WTC11 (cell line): ENCODE measurements at regions not wholly inside any gene's neighbourhood (a gene's known extent, or its start where the extent isn't known, plus 50 kb on each side); places are given as distances from the start of the nearest gene placed in this dataset.

Source experiments
- ATAC-seq: fragments of 200-7000 bp; cut with Tn5 transposase; 2 replicates; pipeline ENCODE4 v1.10.0; 2021; ENCODE audit warnings: mild to moderate bottlenecking, moderate library complexity
- CTCF ChIA-PET: fragments of 300-600 bp; sonication (Branson Sonifier 250); formaldehyde crosslinking; loops from one replicate; lab custom pipeline; 2021; ENCODE audit warnings: antibody characterized with exemption; lab: Charles Lee
- POLR2A ChIA-PET: fragments of 350-600 bp; sonication (Branson Sonifier 250); formaldehyde crosslinking; loops from one replicate; lab custom pipeline; 2021; ENCODE audit warnings: antibody characterized with exemption; lab: Charles Lee
- DNase-seq: peaks from one replicate; pipeline ENCODE4 v3.0.0; 2021; ENCODE audit warnings: low spot score
- H3K27ac Mint-ChIP-seq: 2 replicates; pipeline ENCODE4 v1.8.0; 2021; ENCODE audit warnings: mixed read lengths
- H3K27me3 Mint-ChIP-seq: 2 replicates; pipeline ENCODE4 v1.8.0; 2021; ENCODE audit warnings: low read depth, mild to moderate bottlenecking, moderate library complexity, mixed read lengths
- H3K36me3 Mint-ChIP-seq: 2 replicates; pipeline ENCODE4 v1.8.0; 2021; ENCODE audit warnings: mixed read lengths
- H3K4me1 Mint-ChIP-seq: 2 replicates; pipeline ENCODE4 v1.8.0; 2022; ENCODE audit warnings: mixed read lengths
- H3K4me3 Mint-ChIP-seq: 2 replicates; pipeline ENCODE4 v1.8.0; 2021; ENCODE audit warnings: mild to moderate bottlenecking, moderate library complexity, mixed read lengths
- H3K9me3 Mint-ChIP-seq: 2 replicates; pipeline ENCODE4 v1.8.0; 2021; ENCODE audit warnings: mixed read lengths
- ATF1 ChIP-seq: sonication (generic); formaldehyde crosslinking; IDR thresholded peaks from 2 replicates; pipeline ENCODE4 v1.8.1; 2023; ENCODE audit warnings: mild to moderate bottlenecking, moderate library complexity, missing genetic modification reagents
- CREB1 ChIP-seq: sonication (generic); formaldehyde crosslinking; IDR thresholded peaks from 2 replicates; pipeline ENCODE4 v1.8.0; 2023; ENCODE audit warnings: mild to moderate bottlenecking, missing genetic modification reagents
- CREM ChIP-seq: sonication (generic); formaldehyde crosslinking; IDR thresholded peaks from 2 replicates; pipeline ENCODE4 v1.8.1; 2022; ENCODE audit warnings: mild to moderate bottlenecking, missing genetic modification reagents, moderate library complexity
- ELF4 ChIP-seq: sonication (generic); formaldehyde crosslinking; IDR thresholded peaks from 2 replicates; pipeline ENCODE4 v1.8.1; 2022; ENCODE audit warnings: low read depth, mild to moderate bottlenecking, moderate library complexity, missing genetic modification reagents
- EMX1 ChIP-seq: fragments of 250-450 bp; sonication (Bioruptor Pico); IDR thresholded peaks from 2 replicates; pipeline ENCODE4 v1.8.0; 2021; ENCODE audit warnings: mild to moderate bottlenecking
- ERG ChIP-seq: fragments of 250-450 bp; sonication (Bioruptor Pico); IDR thresholded peaks from 2 replicates; pipeline ENCODE4 v1.8.0; 2021; ENCODE audit warnings: mild to moderate bottlenecking
- FOXK1 ChIP-seq: sonication (generic); formaldehyde crosslinking; IDR thresholded peaks from 2 replicates; pipeline ENCODE4 v1.8.0; 2022; ENCODE audit warnings: mild to moderate bottlenecking, moderate library complexity, missing genetic modification reagents
- JAZF1 ChIP-seq: fragments of 250-450 bp; sonication (Bioruptor Pico); IDR thresholded peaks from 2 replicates; pipeline ENCODE4 v1.9.0; 2021; ENCODE audit warnings: moderate library complexity, mild to moderate bottlenecking, inconsistent platforms
- KAT7 ChIP-seq: sonication (generic); formaldehyde crosslinking; IDR thresholded peaks from 2 replicates; pipeline ENCODE4 v1.8.1; 2023; ENCODE audit warnings: missing genetic modification reagents, mild to moderate bottlenecking, borderline replicate concordance
- OVOL2 ChIP-seq: fragments of 250-450 bp; sonication (Bioruptor Pico); IDR thresholded peaks from 2 replicates; pipeline ENCODE4 v1.9.0; 2021; ENCODE audit warnings: mild to moderate bottlenecking, borderline replicate concordance
- RORB ChIP-seq: fragments of 250-450 bp; sonication (Bioruptor Pico); IDR thresholded peaks from 2 replicates; pipeline ENCODE4 v1.9.0; 2021; ENCODE audit warnings: mild to moderate bottlenecking
- TEAD1 ChIP-seq: sonication (generic); formaldehyde crosslinking; IDR thresholded peaks from 2 replicates; pipeline ENCODE4 v1.8.0; 2022; ENCODE audit warnings: mild to moderate bottlenecking, missing genetic modification reagents
- TP53 ChIP-seq: sonication (generic); formaldehyde crosslinking; IDR thresholded peaks from 2 replicates; pipeline ENCODE4 v1.8.1; 2023; ENCODE audit warnings: mild to moderate bottlenecking, missing genetic modification reagents
- ZMAT4 ChIP-seq: fragments of 250-450 bp; sonication (Bioruptor Pico); IDR thresholded peaks from 2 replicates; pipeline ENCODE4 v1.9.0; 2021; ENCODE audit warnings: mild to moderate bottlenecking
- ZNF232 ChIP-seq: sonication (generic); formaldehyde crosslinking; IDR thresholded peaks from 2 replicates; pipeline ENCODE4 v1.8.0; 2022; ENCODE audit warnings: mild to moderate bottlenecking, missing genetic modification reagents
- ZNF263 ChIP-seq: sonication (generic); formaldehyde crosslinking; IDR thresholded peaks from 2 replicates; pipeline ENCODE4 v1.8.1; 2022; ENCODE audit warnings: low read depth, mild to moderate bottlenecking, moderate library complexity, missing genetic modification reagents
- TF ChIP-seq, protein P1 (sequence below): sonication (generic); formaldehyde crosslinking; IDR thresholded peaks from 2 replicates; pipeline ENCODE4 v1.8.0; 2023; ENCODE audit warnings: missing genetic modification reagents
- TF ChIP-seq, protein P2 (sequence below): sonication (generic); formaldehyde crosslinking; conservative IDR thresholded peaks from 2 replicates; pipeline ENCODE4 v1.8.1; 2022; ENCODE audit warnings: mild to moderate bottlenecking, missing genetic modification reagents
- TF ChIP-seq, protein P3 (sequence below): sonication (generic); formaldehyde crosslinking; IDR thresholded peaks from 2 replicates; pipeline ENCODE4 v1.8.0; 2022; ENCODE audit warnings: mild to moderate bottlenecking, missing genetic modification reagents
- TF ChIP-seq, protein P4 (sequence below): sonication (generic); formaldehyde crosslinking; IDR thresholded peaks from 2 replicates; pipeline ENCODE4 v1.8.0; 2022; ENCODE audit warnings: missing genetic modification reagents
- TF ChIP-seq, protein P5 (sequence below): fragments of 250-450 bp; sonication (Bioruptor Pico); conservative IDR thresholded peaks from 2 replicates; pipeline ENCODE4 v1.9.0; 2021; ENCODE audit warnings: mild to moderate bottlenecking

- TF ChIP-seq, protein P1, sequence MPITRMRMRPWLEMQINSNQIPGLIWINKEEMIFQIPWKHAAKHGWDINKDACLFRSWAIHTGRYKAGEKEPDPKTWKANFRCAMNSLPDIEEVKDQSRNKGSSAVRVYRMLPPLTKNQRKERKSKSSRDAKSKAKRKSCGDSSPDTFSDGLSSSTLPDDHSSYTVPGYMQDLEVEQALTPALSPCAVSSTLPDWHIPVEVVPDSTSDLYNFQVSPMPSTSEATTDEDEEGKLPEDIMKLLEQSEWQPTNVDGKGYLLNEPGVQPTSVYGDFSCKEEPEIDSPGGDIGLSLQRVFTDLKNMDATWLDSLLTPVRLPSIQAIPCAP (CRISPR knock-in tag) = no peak
- TF ChIP-seq, protein P2, sequence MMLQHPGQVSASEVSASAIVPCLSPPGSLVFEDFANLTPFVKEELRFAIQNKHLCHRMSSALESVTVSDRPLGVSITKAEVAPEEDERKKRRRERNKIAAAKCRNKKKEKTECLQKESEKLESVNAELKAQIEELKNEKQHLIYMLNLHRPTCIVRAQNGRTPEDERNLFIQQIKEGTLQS (CRISPR knock-in tag) = no peak
Observed at GRCh38 chr12:28053564-28053963, 81.0 kb upstream of the PTHLH start (continued).

DNA sequence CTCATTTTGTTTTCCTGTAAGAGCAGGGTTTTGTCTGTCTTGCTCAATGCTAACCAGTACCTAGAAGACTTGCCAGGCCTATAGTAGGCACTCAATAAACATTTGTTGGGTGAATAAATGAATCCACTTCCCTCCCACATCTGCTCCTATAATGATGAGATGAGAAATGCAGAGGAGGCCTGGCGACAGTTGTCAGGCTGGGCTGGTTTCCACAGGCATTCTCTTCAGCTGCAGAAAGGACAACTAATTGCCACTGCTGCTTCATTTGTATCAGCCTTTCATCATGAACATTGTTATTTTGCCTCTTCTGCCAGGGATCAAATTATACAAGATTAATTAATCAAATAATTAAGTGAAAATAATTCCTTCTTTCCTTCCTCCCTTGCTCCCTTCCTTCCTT lies 82.0 kb upstream of the PTHLH start:
- no peak for ATAC-seq
- TF ChIP-seq, protein P2 (CRISPR knock-in tag) = no peak
- TF ChIP-seq CREB1 (CRISPR knock-in tag) = no peak
- no peak for TF ChIP-seq FOXK1
- no peak for TF ChIP-seq ZNF263 (CRISPR knock-in tag)
- TF ChIP-seq JAZF1 (CRISPR knock-in tag) = no peak
- no peak for TF ChIP-seq RORB (CRISPR knock-in tag)
- TF ChIP-seq CREM (CRISPR knock-in tag) = no peak
- TF ChIP-seq, protein P3, sequence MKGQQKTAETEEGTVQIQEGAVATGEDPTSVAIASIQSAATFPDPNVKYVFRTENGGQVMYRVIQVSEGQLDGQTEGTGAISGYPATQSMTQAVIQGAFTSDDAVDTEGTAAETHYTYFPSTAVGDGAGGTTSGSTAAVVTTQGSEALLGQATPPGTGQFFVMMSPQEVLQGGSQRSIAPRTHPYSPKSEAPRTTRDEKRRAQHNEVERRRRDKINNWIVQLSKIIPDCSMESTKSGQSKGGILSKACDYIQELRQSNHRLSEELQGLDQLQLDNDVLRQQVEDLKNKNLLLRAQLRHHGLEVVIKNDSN (CRISPR knock-in tag) = no peak
- Mint-ChIP-seq H3K4me1 (peaks cover 9% of the 10 kb centered on the region), H3K27ac (no peak overlapping the region), H3K27me3 (no peaks in the 10 kb centered on the region), H3K9me3 (no peaks in the 10 kb centered on the region), H3K36me3 (no peaks in the 10 kb centered on the region), H3K4me3 (no peak overlapping the region)
- ChIA-PET POLR2A (no interaction called here), CTCF (no interaction called here)
- no peak for DNase-seq

GRCh38 chr12:28057856-28058615 lies 85.5 kb upstream of the PTHLH start:
- H3K27me3 Mint-ChIP-seq = no peaks in the 10 kb centered on the region; the same call in 1 of the 2 replicates
- POLR2A ChIA-PET = no interaction called here
- no peak for ATAC-seq
- H3K36me3 Mint-ChIP-seq = no peaks in the 10 kb centered on the region
- no peak overlapping the region for H3K27ac Mint-ChIP-seq
- H3K4me3 Mint-ChIP-seq = no peak overlapping the region
- CTCF ChIA-PET = no interaction called here
- H3K4me1 Mint-ChIP-seq = peaks cover 4% of the 10 kb centered on the region
- H3K9me3 Mint-ChIP-seq = no peaks in the 10 kb centered on the region
- DNase-seq = no peak
- TF ChIP-seq, protein P2 (CRISPR knock-in tag) = no peak
- TF ChIP-seq, protein P4, sequence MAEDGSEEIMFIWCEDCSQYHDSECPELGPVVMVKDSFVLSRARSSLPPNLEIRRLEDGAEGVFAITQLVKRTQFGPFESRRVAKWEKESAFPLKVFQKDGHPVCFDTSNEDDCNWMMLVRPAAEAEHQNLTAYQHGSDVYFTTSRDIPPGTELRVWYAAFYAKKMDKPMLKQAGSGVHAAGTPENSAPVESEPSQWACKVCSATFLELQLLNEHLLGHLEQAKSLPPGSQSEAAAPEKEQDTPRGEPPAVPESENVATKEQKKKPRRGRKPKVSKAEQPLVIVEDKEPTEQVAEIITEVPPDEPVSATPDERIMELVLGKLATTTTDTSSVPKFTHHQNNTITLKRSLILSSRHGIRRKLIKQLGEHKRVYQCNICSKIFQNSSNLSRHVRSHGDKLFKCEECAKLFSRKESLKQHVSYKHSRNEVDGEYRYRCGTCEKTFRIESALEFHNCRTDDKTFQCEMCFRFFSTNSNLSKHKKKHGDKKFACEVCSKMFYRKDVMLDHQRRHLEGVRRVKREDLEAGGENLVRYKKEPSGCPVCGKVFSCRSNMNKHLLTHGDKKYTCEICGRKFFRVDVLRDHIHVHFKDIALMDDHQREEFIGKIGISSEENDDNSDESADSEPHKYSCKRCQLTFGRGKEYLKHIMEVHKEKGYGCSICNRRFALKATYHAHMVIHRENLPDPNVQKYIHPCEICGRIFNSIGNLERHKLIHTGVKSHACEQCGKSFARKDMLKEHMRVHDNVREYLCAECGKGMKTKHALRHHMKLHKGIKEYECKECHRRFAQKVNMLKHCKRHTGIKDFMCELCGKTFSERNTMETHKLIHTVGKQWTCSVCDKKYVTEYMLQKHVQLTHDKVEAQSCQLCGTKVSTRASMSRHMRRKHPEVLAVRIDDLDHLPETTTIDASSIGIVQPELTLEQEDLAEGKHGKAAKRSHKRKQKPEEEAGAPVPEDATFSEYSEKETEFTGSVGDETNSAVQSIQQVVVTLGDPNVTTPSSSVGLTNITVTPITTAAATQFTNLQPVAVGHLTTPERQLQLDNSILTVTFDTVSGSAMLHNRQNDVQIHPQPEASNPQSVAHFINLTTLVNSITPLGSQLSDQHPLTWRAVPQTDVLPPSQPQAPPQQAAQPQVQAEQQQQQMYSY = no peak
- TF ChIP-seq TP53 (CRISPR knock-in tag) = no peak
- no peak for TF ChIP-seq ELF4
- TF ChIP-seq RORB (CRISPR knock-in tag) = no peak
- TF ChIP-seq EMX1 = no peak
- TF ChIP-seq, protein P5, sequence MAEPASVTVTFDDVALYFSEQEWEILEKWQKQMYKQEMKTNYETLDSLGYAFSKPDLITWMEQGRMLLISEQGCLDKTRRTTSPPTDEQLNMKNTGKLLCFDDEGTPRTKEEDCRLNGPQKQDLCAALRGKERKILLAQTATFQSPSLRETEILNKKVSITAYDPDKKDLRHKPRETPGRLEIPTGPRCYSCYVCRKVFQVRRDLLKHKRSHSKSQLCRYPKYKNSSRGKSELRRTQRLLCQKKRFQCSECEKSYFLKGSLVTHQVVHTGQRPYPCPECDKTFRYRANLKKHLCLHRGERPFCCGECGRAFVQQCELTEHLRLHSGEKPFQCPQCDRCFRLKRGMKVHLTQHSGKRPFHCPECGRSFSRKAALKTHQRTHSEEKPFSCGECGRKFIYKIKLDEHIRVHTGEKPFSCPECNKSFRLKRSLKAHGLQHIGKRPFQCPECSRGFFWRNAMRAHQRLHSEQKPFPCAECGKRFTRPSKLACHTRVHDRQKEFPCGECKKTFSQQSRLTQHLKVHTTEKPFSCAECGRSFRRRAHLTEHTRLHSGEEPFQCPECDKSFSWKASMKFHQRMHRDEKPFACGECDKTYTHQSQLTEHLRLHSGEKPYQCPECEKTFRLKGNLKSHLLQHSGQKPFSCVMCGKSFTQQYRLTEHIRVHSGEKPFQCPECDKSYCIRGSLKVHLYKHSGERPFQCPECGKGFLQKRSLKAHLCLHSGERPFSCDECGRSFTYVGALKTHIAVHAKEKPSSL = no peak
- TF ChIP-seq ZNF263 (CRISPR knock-in tag) = no peak
- no peak for TF ChIP-seq ERG (CRISPR knock-in tag)
- TF ChIP-seq ZMAT4 (CRISPR knock-in tag) = no peak
- no peak for TF ChIP-seq ATF1 (CRISPR knock-in tag)
- TF ChIP-seq KAT7 (CRISPR knock-in tag) = no peak
- no peak for TF ChIP-seq TEAD1 (CRISPR knock-in tag)
- no peak for TF ChIP-seq FOXK1
- TF ChIP-seq OVOL2 (CRISPR knock-in tag) = no peak
- no peak for TF ChIP-seq ZNF232
- TF ChIP-seq, protein P3 (CRISPR knock-in tag) = no peak
